Naive thymus-derived CD8-positive, alpha-beta T cell (primary cell): ENCODE measurements at regions not wholly inside any gene's neighbourhood (a gene's known extent, or its start where the extent isn't known, plus 50 kb on each side); places are given as distances from the start of the nearest gene placed in this dataset.

Experiments used
- ATAC-seq, 2 donors: fragments of 150-1000 bp; cut with Tn5 transposase in 1 of 2; sonication (Bioruptor Pico), chemical (Tn5 transposase) in 1 of 2; 1 replicate in 1 of 2; 2 replicates in 1 of 2; pipeline ENCODE4 v1.10.0; 2021; ENCODE audit warnings: mild to moderate bottlenecking in 2 of 2, moderate library complexity in 2 of 2
- POLR2A ChIA-PET: fragments of 350-600 bp; sonication (Branson Sonifier 250); formaldehyde crosslinking; loops from one replicate; lab custom pipeline; 2021; ENCODE audit warnings: antibody characterized with exemption; lab: Charles Lee
- DNase-seq, 10 donors: peaks; one replicate each; pipeline versions ENCODE4 v3.0.0 to v3.0.0-alpha.2; 2020 to 2022
- H3K27ac Mint-ChIP-seq, 10 donors: one replicate each; pipeline ENCODE4 v1.8.0; 2020 to 2022; ENCODE audit warnings: mild to moderate bottlenecking in 10 of 10, mixed read lengths in 10 of 10, moderate library complexity in 4 of 10, inconsistent platforms in 1 of 10
- H3K27me3 Mint-ChIP-seq, 5 donors: one replicate each; pipeline ENCODE4 v1.8.0; 2021 to 2022; ENCODE audit warnings: mixed read lengths in 5 of 5
- H3K36me3 Mint-ChIP-seq, 3 donors: one replicate each; pipeline ENCODE4 v1.8.0; 2020 to 2022; ENCODE audit warnings: mixed read lengths in 3 of 3, mild to moderate bottlenecking in 2 of 3, inconsistent platforms in 1 of 3
- H3K4me1 Mint-ChIP-seq, 4 donors: one replicate each; pipeline ENCODE4 v1.8.0; 2021 to 2022; ENCODE audit warnings: mixed read lengths in 4 of 4
- H3K4me3 Mint-ChIP-seq, 10 donors: one replicate each; pipeline ENCODE4 v1.8.0; 2020 to 2022; ENCODE audit warnings: mild to moderate bottlenecking in 10 of 10, mixed read lengths in 10 of 10, moderate library complexity in 6 of 10, inconsistent platforms in 1 of 10
- H3K9me3 Mint-ChIP-seq, 9 donors: one replicate each; pipeline ENCODE4 v1.8.0; 2020 to 2022; ENCODE audit warnings: mixed read lengths in 9 of 9, mild to moderate bottlenecking in 3 of 9, inconsistent platforms in 1 of 9, moderate library complexity in 1 of 9

DNA sequence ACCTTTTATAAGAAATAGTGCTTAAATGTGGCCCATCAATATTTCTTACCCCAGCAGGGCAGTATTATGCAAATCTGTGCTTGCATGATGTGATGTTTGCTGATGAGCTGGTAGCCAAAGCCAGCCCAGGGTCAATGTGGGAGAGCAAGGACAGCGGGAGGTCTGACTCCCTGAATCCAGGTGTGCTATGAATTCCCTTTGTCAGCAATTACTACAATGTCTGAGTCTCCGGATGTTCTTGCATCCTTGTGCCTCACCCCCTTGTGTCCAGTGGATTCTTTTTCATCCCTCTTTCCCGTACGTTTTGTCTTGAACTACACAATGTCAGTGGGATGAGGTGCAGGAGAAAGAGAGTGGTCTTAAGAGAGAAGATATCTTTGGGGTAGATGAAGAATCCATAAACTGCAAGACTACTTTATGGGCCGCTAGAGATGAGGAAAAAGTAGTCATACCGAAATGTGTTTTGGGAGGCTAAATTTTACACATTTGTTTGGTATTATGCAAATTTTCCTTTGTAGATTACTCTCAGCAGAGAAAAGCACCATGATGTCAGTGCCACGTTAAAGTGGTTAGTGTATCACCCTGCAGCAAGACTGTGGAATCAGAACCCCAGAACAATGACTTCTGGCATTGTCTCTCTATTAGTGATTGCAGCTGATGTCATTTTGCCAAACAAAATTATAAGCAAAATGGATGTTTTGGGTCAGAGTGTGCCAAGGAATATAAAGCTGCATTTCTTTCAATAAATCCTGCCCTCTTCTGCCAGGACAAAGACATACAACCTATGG, 53.5 kb upstream of the TSHZ3 start:
- no peaks in the 10 kb centered on the region for H3K4me1 Mint-ChIP-seq
- no peak for ATAC-seq
- no peak for DNase-seq
- peaks cover 0 to 3% (median 0%) of the 10 kb centered on the region in 9 donors for H3K9me3 Mint-ChIP-seq
- peaks cover 10 to 70% (median 20%) of the 10 kb centered on the region in 5 donors for H3K27me3 Mint-ChIP-seq
- no peak overlapping the region for H3K4me3 Mint-ChIP-seq
- POLR2A ChIA-PET: no interaction called here
- no peak overlapping the region for H3K27ac Mint-ChIP-seq
- no peaks in the 10 kb centered on the region for H3K36me3 Mint-ChIP-seq

DNA sequence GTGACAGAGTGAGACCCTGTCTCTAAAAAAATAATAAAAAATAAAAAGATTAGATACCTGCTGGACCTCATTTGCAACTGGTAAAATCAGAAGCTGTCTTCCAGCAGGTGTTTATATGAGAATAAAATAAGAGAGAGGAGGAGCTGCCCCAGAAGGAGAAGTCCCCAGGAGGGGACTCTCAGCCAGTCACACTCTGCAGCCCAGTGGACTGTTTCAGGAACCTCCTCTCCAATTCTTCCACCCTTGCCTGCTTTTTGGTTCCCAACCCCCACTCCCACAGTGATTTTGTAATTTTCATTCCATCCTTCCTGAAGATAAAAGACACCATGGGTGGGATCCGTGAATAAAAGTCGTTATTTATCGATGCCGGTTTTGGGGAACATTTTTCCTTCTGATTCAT, 56.9 kb upstream of the TSHZ3 start:
- DNase-seq (no peak), ATAC-seq (no peak)
- no peak overlapping the region for H3K27ac Mint-ChIP-seq
- H3K9me3 Mint-ChIP-seq: peaks cover 0 to 3% (median 0%) of the 10 kb centered on the region in 9 donors
- POLR2A ChIA-PET: no interaction called here
- no peak overlapping the region for H3K4me3 Mint-ChIP-seq
- peaks cover 10 to 55% (median 28%) of the 10 kb centered on the region in 5 donors for H3K27me3 Mint-ChIP-seq
- no peaks in the 10 kb centered on the region for H3K4me1 Mint-ChIP-seq
- H3K36me3 Mint-ChIP-seq: no peaks in the 10 kb centered on the region

DNA sequence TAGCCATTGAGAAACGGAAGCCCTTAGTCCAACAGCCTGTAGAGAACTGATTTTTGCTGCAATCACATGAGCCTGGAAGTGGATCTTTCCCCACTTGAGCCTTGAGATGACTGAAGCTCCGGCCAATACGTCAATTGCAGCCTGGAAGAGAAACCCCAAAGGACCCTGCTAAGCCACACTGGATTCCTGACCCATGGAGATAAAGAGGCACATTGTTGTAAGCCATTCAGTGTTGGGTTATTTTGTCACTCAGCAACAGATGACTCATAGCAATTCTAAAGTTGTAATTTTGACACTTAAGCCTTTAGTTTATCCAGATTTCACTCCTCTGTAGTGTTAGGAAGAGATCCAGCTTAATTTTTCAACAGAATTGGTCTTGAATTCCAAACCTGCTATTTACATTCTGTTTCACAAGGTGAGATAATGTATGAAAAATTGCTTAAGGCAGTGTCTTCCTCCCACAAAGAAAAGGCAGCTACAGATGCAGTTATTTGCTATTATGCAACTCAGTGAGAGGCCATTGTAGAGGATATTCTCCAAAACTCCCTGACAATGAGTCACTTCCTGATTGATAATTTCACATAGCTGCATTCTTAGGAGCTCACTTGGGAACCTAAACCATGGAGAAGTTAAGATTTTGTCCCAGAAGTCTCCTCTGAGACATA, 59.4 kb upstream of the TSHZ3 start:
- POLR2A ChIA-PET: no interaction called here
- Mint-ChIP-seq H3K36me3 (no peaks in the 10 kb centered on the region), H3K9me3 (peaks cover 0 to 3% (median 0%) of the 10 kb centered on the region in 9 donors), H3K4me3 (no peak overlapping the region), H3K27me3 (peaks cover 8 to 55% (median 34%) of the 10 kb centered on the region in 5 donors), H3K27ac (no peak overlapping the region), H3K4me1 (no peaks in the 10 kb centered on the region)
- no peak for DNase-seq
- no peak for ATAC-seq

DNA sequence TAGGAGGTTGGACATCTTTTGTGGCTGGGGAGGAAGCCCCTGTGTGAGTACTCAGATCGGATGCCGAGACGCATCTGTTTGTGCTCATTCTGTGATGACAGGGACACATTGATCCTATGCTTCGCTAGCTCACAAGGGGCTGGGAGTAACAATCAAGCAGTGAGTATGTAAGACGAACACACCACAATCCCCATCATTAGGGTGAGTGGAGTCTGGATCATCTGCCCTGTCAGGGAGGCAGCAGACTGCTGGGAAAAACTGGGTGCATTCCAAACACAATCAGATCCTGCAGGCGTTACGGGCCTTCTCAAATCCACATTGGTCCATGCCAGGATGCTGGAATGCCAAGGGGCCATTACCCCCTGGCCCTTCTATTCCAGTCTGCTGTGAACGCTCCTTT, 64.1 kb upstream of the TSHZ3 start:
- Mint-ChIP-seq H3K27ac (no peak overlapping the region), H3K4me1 (no peaks in the 10 kb centered on the region), H3K9me3 (no peaks in the 10 kb centered on the region), H3K36me3 (no peaks in the 10 kb centered on the region), H3K4me3 (no peak overlapping the region), H3K27me3 (peaks cover 13 to 58% (median 26%) of the 10 kb centered on the region in 5 donors)
- no peak for ATAC-seq
- no peak for DNase-seq
- POLR2A ChIA-PET: no interaction called here

DNA sequence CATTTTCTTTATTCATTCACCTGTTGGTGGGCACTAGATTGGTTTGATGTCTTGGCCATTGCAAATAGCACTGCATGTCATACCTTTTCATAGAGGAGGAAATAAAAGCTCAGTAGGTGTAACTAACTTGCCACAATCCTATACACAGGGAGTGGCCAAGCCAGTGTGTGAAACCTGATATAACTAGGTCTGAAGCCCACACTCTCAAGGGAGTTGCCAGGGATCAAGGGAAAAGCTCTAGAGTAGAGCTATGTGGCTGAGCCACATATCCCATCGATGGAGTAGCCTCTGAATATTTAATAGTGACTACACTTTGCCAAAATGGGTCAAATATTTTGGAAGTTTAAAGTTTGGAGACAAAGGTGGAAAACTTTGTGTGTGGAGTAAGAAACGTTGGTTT, 66.1 kb upstream of the TSHZ3 start:
- POLR2A ChIA-PET: no interaction called here

DNA sequence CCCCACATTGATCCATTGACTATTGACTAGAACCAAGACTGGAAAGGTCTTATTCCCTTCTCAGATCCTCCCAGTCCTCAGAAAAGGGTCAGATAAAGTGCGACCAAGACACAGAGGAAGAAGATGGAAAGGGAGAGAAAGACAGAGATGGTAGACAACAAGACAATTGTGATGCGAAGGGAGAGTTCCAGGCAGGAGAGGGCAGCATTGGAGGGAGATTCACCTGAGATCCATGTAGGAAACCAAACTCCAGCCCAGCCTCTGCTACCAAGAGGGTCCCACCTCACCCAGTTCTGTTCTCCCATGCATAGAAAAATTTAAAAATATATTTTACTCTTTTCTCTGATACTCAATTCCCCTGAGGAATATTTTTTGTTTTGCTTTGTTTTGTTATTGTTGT, 67.3 kb upstream of the TSHZ3 start:
- Mint-ChIP-seq H3K27ac (no peak overlapping the region), H3K27me3 (peaks cover 11 to 55% (median 21%) of the 10 kb centered on the region in 5 donors), H3K4me3 (no peak overlapping the region), H3K4me1 (no peaks in the 10 kb centered on the region), H3K9me3 (no peaks in the 10 kb centered on the region), H3K36me3 (no peaks in the 10 kb centered on the region)
- DNase-seq (no peak), ATAC-seq (no peak)
- POLR2A ChIA-PET: no interaction called here

More for the DNA sequence above, 66.1 kb upstream of the TSHZ3 start:
- no peaks in the 10 kb centered on the region for H3K4me1 Mint-ChIP-seq
- H3K4me3 Mint-ChIP-seq: no peak overlapping the region
- ATAC-seq: no peak
- no peaks in the 10 kb centered on the region for H3K9me3 Mint-ChIP-seq
- peaks cover 13 to 55% (median 23%) of the 10 kb centered on the region in 5 donors for H3K27me3 Mint-ChIP-seq
- H3K36me3 Mint-ChIP-seq: no peaks in the 10 kb centered on the region
- DNase-seq: no peak
- H3K27ac Mint-ChIP-seq: no peak overlapping the region

DNA sequence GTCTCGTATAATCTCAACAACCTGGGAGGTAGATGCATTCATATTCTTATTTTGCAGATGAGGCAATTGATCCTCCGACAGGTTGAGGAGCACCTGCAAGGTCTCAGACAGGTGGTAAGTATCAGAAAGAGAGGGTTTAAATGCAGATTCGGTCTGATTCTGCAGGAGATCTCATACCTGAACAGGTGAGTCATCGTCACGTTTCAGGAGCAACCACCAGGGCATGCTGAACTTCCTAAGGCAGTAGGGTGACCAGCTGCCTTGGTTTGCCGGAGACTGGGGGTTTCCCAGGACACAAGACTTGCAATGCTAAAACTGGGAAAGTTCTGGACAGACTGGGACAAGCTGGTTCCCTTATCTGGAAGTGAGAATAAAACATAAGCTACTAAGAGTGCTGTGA, 68.8 kb upstream of the TSHZ3 start:
- no peak for DNase-seq
- no peaks in the 10 kb centered on the region for H3K9me3 Mint-ChIP-seq
- POLR2A ChIA-PET: no interaction called here
- no peak for ATAC-seq
- no peaks in the 10 kb centered on the region for H3K36me3 Mint-ChIP-seq
- H3K27ac Mint-ChIP-seq: no peak overlapping the region
- peaks cover 11 to 70% (median 19%) of the 10 kb centered on the region in 5 donors for H3K27me3 Mint-ChIP-seq
- H3K4me3 Mint-ChIP-seq: no peak overlapping the region
- no peaks in the 10 kb centered on the region for H3K4me1 Mint-ChIP-seq

DNA sequence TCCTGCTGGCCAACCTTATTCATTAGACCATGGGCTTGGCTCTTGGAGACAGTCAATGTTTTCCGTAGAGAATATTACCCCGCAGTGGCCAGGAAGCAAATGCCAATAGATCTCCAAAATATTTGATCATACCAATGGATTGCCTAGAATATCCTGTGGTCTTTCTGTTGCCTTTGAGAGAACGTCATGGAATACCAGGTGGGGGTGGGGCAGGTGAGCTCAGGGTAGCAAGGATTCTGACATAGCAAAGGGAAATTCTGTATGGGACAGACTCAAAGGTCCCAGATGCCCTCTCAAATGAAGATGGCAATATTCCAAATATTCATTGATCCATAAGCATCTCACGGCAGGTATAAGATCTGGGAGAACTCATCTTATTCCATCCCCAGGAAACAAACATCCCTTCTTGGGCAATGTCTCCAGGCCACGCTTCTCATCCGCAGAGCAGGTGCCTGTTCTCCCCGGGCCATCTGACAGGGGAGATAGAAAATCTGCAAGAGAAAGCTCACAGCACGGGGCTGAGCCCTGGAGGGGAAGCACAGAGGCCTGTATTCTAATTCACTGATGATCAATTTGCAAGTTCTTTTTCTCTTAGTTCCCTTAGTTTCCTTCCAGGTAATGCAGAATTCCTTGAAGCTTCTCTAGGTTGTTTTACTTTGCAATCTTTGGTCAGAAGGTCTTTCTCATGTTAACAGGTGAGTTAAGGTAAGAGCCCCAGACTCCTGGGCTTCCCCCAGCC, 69.6 kb upstream of the TSHZ3 start:
- no peak overlapping the region for H3K27ac Mint-ChIP-seq
- peaks cover 11 to 69% (median 18%) of the 10 kb centered on the region in 5 donors for H3K27me3 Mint-ChIP-seq
- ATAC-seq (no peak), DNase-seq (no peak)
- POLR2A ChIA-PET: no interaction called here
- H3K4me3 Mint-ChIP-seq: no peak overlapping the region
- H3K9me3 Mint-ChIP-seq: no peaks in the 10 kb centered on the region
- H3K36me3 Mint-ChIP-seq: no peaks in the 10 kb centered on the region
- no peaks in the 10 kb centered on the region for H3K4me1 Mint-ChIP-seq

DNA sequence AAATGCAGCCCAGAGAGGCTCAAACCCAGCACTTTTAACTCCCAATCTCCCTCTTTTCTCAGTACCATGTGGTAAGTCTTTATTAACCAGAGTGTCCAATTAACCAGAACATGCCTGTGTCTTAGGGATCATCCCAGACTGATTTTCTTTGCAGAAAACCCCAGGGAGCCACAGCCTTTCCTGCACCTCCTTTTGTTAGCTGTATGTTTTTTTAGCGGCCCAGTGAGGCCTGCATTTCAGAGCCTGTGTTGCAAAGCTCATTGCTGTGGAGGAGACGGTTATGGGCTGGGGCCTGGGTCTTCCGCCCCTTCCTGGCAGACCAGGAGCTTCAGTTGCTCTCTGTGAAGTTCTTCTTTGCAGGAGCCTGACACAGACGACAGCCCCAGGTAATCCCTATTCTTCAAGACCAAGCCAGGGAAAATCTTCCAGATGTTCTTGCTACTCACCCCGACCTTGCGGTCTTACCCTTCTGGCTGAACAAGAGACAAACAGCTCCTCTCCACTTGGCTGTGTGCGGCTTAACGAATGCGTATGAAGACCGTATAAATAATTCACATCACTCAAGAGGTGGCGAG, 70.7 kb upstream of the TSHZ3 start:
- Mint-ChIP-seq H3K9me3 (peaks cover 0 to 3% (median 0%) of the 10 kb centered on the region in 9 donors), H3K4me3 (no peak overlapping the region), H3K27ac (no peak overlapping the region), H3K36me3 (no peaks in the 10 kb centered on the region), H3K4me1 (no peaks in the 10 kb centered on the region), H3K27me3 (peaks cover 9 to 68% (median 14%) of the 10 kb centered on the region in 5 donors)
- DNase-seq (no peak), ATAC-seq (no peak)
- POLR2A ChIA-PET: no interaction called here

DNA sequence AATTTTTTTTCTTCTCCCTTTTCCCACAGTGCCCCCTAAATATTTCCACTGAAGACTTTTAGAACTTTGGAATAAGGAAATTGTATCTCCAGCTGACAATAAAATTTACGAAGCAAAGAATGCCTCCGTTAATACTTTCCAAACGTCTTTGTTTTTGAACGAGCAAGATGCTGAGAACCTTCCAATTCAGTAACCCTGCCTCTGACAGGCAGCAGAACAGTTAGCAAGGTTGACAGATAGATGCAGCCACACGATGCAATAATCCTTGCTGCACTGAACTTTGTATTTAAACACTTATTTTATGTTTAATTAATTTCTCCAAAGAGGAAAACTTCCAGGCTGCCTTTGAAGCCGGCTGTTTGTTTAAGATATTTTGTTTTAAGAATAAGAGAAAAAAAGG, 71.8 kb upstream of the TSHZ3 start:
- Mint-ChIP-seq H3K4me3 (no peak overlapping the region), H3K27me3 (peaks cover 3 to 58% (median 10%) of the 10 kb centered on the region in 5 donors), H3K36me3 (no peaks in the 10 kb centered on the region), H3K27ac (no peak overlapping the region), H3K4me1 (no peaks in the 10 kb centered on the region), H3K9me3 (peaks cover 0 to 3% (median 0%) of the 10 kb centered on the region in 9 donors)
- POLR2A ChIA-PET: no interaction called here
- DNase-seq: no peak
- no peak for ATAC-seq

DNA sequence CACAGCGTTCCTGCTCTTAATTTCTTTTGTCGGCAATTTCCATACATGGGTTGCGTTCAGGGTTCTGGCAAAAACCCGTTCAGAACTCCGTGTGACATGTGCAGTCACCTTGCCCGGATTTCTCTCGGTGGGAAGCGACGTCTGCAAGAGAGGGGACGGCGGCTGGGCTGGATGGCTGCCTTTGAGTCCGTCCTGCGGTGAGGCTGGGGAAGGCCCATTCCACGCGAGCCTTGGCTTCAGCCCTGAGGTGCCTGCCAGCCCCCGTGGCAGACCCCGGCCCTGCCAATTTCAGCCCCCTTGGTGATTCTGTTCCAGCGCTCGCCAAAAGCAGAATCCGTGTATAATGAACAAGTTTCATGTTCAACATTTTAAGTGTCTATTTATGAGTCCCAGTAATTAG, 72.6 kb upstream of the TSHZ3 start:
- no peak overlapping the region for H3K27ac Mint-ChIP-seq
- ATAC-seq: no peak
- peaks cover 4 to 55% (median 10%) of the 10 kb centered on the region in 5 donors for H3K27me3 Mint-ChIP-seq
- H3K36me3 Mint-ChIP-seq: no peaks in the 10 kb centered on the region
- DNase-seq: no peak
- POLR2A ChIA-PET: no interaction called here
- H3K9me3 Mint-ChIP-seq: peaks cover 0 to 3% (median 0%) of the 10 kb centered on the region in 9 donors
- H3K4me3 Mint-ChIP-seq: no peak overlapping the region
- no peaks in the 10 kb centered on the region for H3K4me1 Mint-ChIP-seq

DNA sequence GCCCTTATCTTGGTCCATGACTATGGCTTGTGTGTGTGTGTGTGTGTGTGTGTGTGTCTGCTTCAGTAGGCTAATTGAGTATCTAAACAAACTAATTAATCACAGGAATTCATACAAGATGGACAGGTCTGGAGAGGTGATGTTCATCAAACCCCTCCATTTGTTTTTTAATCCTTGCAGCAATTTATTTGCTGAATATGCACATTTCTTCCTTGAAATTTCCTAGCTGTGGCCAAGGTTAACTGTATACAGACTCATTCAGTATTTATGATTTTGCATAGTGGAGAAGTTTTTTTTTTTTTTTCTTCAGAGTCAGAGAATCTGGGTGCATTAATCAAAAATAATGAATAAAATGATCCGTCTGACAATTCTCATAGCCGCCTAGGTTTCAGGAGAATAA, 74.7 kb upstream of the TSHZ3 start:
- H3K9me3 Mint-ChIP-seq: peaks cover 0 to 3% (median 0%) of the 10 kb centered on the region in 9 donors
- ATAC-seq (no peak), DNase-seq (no peak)
- H3K36me3 Mint-ChIP-seq: no peaks in the 10 kb centered on the region
- no peaks in the 10 kb centered on the region for H3K4me1 Mint-ChIP-seq
- no peak overlapping the region for H3K4me3 Mint-ChIP-seq
- POLR2A ChIA-PET: no interaction called here
- H3K27me3 Mint-ChIP-seq: peaks cover 6 to 46% (median 10%) of the 10 kb centered on the region in 5 donors
- H3K27ac Mint-ChIP-seq: no peak overlapping the region
